Trophoblast cell (in vitro differentiated cells and primary cell): ENCODE measurements at regions not wholly inside any gene's neighbourhood (a gene's known extent, or its start where the extent isn't known, plus 50 kb on each side); places are given as distances from the start of the nearest gene placed in this dataset.
A peak's percentile ranks its signal among the peaks of the same experiment; 100 is the strongest.

Experiments
- DNase-seq, 2 donors: peaks; one replicate each; pipeline ENCODE4 v3.0.0-alpha.2; 2016
- H2AFZ ChIP-seq: 2 replicates; pipeline ENCODE4 v1.6.1; 2013; ENCODE audit warnings: low read length, moderate library complexity, mild to moderate bottlenecking; ENCODE audit not compliant: insufficient read depth, poor library complexity
- H2AK5ac ChIP-seq: 2 replicates; pipeline ENCODE4 v1.6.1; 2013; ENCODE audit warnings: mild to moderate bottlenecking, low read length
- H2BK120ac ChIP-seq: 2 replicates; pipeline ENCODE4 v1.6.1; 2013; ENCODE audit warnings: low read length, mild to moderate bottlenecking, moderate library complexity; ENCODE audit not compliant: insufficient read depth, poor library complexity
- H2BK12ac ChIP-seq: 2 replicates; pipeline ENCODE4 v1.6.1; 2013; ENCODE audit warnings: mild to moderate bottlenecking, low read length, moderate library complexity
- H2BK5ac ChIP-seq: 2 replicates; pipeline ENCODE4 v1.6.1; 2013; ENCODE audit warnings: low read length, low read depth, moderate library complexity, mild to moderate bottlenecking; ENCODE audit not compliant: poor library complexity
- H3K14ac ChIP-seq: 2 replicates; pipeline ENCODE4 v1.6.1; 2013; ENCODE audit warnings: mild to moderate bottlenecking, low read length
- H3K18ac ChIP-seq: 2 replicates; pipeline ENCODE4 v1.6.1; 2013; ENCODE audit warnings: mild to moderate bottlenecking, low read length
- H3K23ac ChIP-seq: 2 replicates; pipeline ENCODE4 v1.6.1; 2013; ENCODE audit warnings: low read length
- H3K27ac ChIP-seq: 2 replicates; pipeline ENCODE4 v1.5.1; 2013; ENCODE audit warnings: low read depth, mild to moderate bottlenecking, inconsistent platforms, low read length, moderate library complexity
- H3K27me3 ChIP-seq: 2 replicates; pipeline ENCODE4 v1.6.1; 2013; ENCODE audit warnings: inconsistent platforms, mild to moderate bottlenecking, low read length, moderate library complexity; ENCODE audit not compliant: insufficient read depth
- H3K36me3 ChIP-seq, 2 experiments: 1 replicate in 1 of 2; 2 replicates in 1 of 2; pipeline ENCODE4 v1.6.1; 2013; ENCODE audit warnings: low read length in 2 of 2, mild to moderate bottlenecking in 2 of 2, moderate library complexity in 1 of 2; ENCODE audit not compliant: insufficient read depth in 2 of 2, control insufficient read depth in 1 of 2
- H3K4ac ChIP-seq: 2 replicates; pipeline ENCODE4 v1.6.1; 2013; ENCODE audit warnings: low read depth, mild to moderate bottlenecking, low read length, moderate library complexity
- H3K4me1 ChIP-seq, 2 experiments: 1 replicate in 1 of 2; 2 replicates in 1 of 2; pipeline ENCODE4 v1.6.1; 2013; ENCODE audit warnings: low read length in 2 of 2, mild to moderate bottlenecking in 2 of 2, moderate library complexity in 1 of 2; ENCODE audit not compliant: insufficient read depth in 2 of 2, control insufficient read depth in 1 of 2
- H3K4me2 ChIP-seq: 2 replicates; pipeline ENCODE4 v1.6.1; 2013; ENCODE audit warnings: inconsistent platforms, mild to moderate bottlenecking, low read length, moderate library complexity
- H3K4me3 ChIP-seq: 2 replicates; pipeline ENCODE4 v1.5.1; 2013; ENCODE audit warnings: mild to moderate bottlenecking, low read depth, low read length, inconsistent platforms
- H3K79me1 ChIP-seq: one replicate; pipeline ENCODE4 v1.6.1; 2013; ENCODE audit warnings: low read length
- H3K79me2 ChIP-seq: 2 replicates; pipeline ENCODE4 v1.6.1; 2013; ENCODE audit warnings: low read length, mild to moderate bottlenecking; ENCODE audit not compliant: control insufficient read depth, insufficient read depth, poor library complexity
- H3K9ac ChIP-seq: 2 replicates; pipeline ENCODE4 v1.6.1; 2013; ENCODE audit warnings: mild to moderate bottlenecking, low read length
- H3K9me3 ChIP-seq: 2 replicates; pipeline ENCODE4 v1.6.1; 2013; ENCODE audit warnings: low read depth, mild to moderate bottlenecking, control low read depth, inconsistent platforms, low read length; ENCODE audit not compliant: insufficient read depth
- H4K12ac ChIP-seq: 2 replicates; pipeline ENCODE4 v1.6.1; 2013; ENCODE audit warnings: low read depth, mild to moderate bottlenecking, low read length, moderate library complexity
- H4K8ac ChIP-seq: 2 replicates; pipeline ENCODE4 v1.6.1; 2013; ENCODE audit warnings: low read depth, mild to moderate bottlenecking, low read length, moderate library complexity
- H4K91ac ChIP-seq: one replicate; pipeline ENCODE4 v1.6.1; 2013; ENCODE audit warnings: low read depth, mild to moderate bottlenecking, low read length, moderate library complexity
- WGBS: extraction: QIAGEN DNeasy Blood & Tissue Kit; methylation state at CpG from one replicate; pipeline ENCODE4 v1.1.7; 2013; ENCODE audit warnings: missing lambda C conversion rate; ENCODE audit not compliant: insufficient read length, insufficient coverage; ENCODE audit errors: extremely low coverage; 5-methylcytosine and 5-hydroxymethylcytosine counted together

- no peak for DNase-seq
- no peaks in the 10 kb centered on the region for H3K79me2 ChIP-seq
- H3K4ac ChIP-seq = no peak overlapping the region
- H3K4me1 ChIP-seq = no peaks in the 10 kb centered on the region
- no peak overlapping the region for H3K23ac ChIP-seq
- no peak overlapping the region for H2BK120ac ChIP-seq
- no peak overlapping the region for H2AK5ac ChIP-seq
- peaks cover 6% of the 10 kb centered on the region for H3K9me3 ChIP-seq
- no peak overlapping the region for H3K9ac ChIP-seq
- no peaks in the 10 kb centered on the region for H3K79me1 ChIP-seq
- no peak overlapping the region for H4K8ac ChIP-seq
- H2BK12ac ChIP-seq = no peak overlapping the region
- no peak overlapping the region for H3K4me2 ChIP-seq
- no peaks in the 10 kb centered on the region for H3K27me3 ChIP-seq
- H2BK5ac ChIP-seq = no peak overlapping the region
- H3K4me3 ChIP-seq = no peak overlapping the region
- H3K14ac ChIP-seq = no peak overlapping the region
- no peak overlapping the region for H4K91ac ChIP-seq
- WGBS = no CpG with 5 or more reads among the region's 3 CpGs
- H3K36me3 ChIP-seq = peaks cover 0 to 2% of the 10 kb centered on the region in 2 experiments
- H2AFZ ChIP-seq = no peak overlapping the region
- H3K27ac ChIP-seq = no peak overlapping the region
- no peak overlapping the region for H4K12ac ChIP-seq
- no peak overlapping the region for H3K18ac ChIP-seq
Measured at GRCh38 chr2:16060125-16060935, 120.0 kb downstream of the MYCN start.

DNA sequence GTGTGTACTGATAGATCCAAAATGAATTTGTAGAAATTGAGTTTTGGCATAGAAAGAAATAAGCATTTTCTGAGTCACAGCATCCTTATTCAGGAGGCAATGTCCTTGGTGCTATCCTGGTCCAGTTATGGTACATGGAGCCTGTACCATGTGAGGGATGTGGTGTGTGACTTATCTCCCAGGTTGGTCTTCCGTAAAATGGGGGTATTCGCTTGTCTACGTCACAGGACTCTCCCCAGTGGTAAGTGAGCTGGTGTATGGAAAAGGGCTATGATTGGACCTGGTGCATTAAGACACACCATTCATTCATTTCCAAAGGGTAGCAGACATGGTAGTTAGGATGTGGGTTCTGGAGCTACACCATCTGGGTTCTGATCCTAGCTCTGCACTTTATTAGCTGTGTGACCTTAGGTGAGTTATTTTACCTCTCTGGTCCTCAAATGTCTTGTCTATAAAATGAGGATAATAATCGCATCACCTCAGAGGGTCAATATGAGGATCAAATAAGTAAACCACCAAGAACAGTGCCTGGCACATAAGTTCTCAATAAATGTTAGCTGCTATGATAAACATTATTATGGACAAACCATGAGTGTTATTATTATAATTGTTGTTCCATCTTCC lies 119.2 kb downstream of the MYCN start:
- Histone ChIP-seq H3K4me3 (no peak overlapping the region), H2AK5ac (no peak overlapping the region), H3K4ac (no peak overlapping the region), H3K27ac (no peak overlapping the region), H2BK120ac (no peak overlapping the region), H3K36me3 (peaks cover 0 to 2% of the 10 kb centered on the region in 2 experiments), H2BK12ac (no peak overlapping the region), H4K8ac (no peak overlapping the region), H3K4me1 (no peaks in the 10 kb centered on the region), H3K27me3 (no peaks in the 10 kb centered on the region), H3K79me1 (no peaks in the 10 kb centered on the region), H4K91ac (no peak overlapping the region), H2AFZ (no peak overlapping the region), H3K4me2 (no peak overlapping the region), H3K9me3 (peaks cover 6% of the 10 kb centered on the region), H3K14ac (no peak overlapping the region), H3K23ac (peak overlapping the region; percentile 55), H2BK5ac (no peak overlapping the region), H3K18ac (no peak overlapping the region), H3K79me2 (no peaks in the 10 kb centered on the region), H4K12ac (no peak overlapping the region), H3K9ac (no peak overlapping the region)
- WGBS = no CpG with 5 or more reads among the region's 4 CpGs
- DNase-seq = no peak

DNA sequence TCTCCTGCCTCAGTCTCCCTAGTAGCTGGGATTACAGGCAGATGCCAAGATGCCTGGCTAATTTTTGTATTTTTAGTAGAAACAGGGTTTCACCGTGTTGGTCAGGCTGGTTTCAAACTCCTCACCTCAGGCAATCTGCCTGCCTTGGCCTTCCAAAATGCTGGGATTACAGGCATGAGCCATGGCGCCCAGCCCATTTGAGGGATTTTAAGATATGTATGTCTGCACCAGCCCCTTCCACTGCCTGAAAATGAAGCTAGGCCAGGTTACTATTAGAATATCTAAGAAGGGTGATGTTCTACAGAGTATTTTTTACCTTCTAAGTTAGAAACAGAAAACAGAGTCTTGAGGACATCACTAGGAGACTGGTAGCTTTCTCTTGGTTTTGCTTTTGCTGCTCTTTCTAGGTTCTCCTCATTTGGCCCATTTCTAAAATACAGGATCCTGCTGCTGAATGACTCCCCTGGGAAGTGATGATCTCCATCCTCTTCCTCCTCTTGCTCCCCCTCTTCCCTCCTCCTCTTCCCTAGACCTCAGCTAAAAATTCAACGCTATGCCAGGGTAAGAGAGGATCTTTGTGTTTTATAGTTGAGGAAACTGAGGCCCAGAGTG lies 118.5 kb downstream of the MYCN start:
- Histone ChIP-seq H3K18ac (no peak overlapping the region), H3K4me2 (no peak overlapping the region), H2BK5ac (no peak overlapping the region), H3K79me1 (no peaks in the 10 kb centered on the region), H3K4ac (no peak overlapping the region), H4K91ac (no peak overlapping the region), H3K79me2 (no peaks in the 10 kb centered on the region), H4K8ac (no peak overlapping the region), H3K9ac (no peak overlapping the region), H4K12ac (no peak overlapping the region), H3K36me3 (peaks cover 0 to 2% of the 10 kb centered on the region in 2 experiments), H2AFZ (no peak overlapping the region), H2BK12ac (no peak overlapping the region), H2BK120ac (no peak overlapping the region), H3K27me3 (no peaks in the 10 kb centered on the region), H3K4me1 (no peaks in the 10 kb centered on the region), H3K14ac (no peak overlapping the region), H2AK5ac (no peak overlapping the region), H3K4me3 (no peak overlapping the region), H3K27ac (no peak overlapping the region), H3K9me3 (peaks cover 6% of the 10 kb centered on the region), H3K23ac (no peak overlapping the region)
- no peak for DNase-seq
- no CpG with 5 or more reads among the region's 3 CpGs for WGBS

GRCh38 chr2:16058256-16058655 lies 117.9 kb downstream of the MYCN start:
- no peak overlapping the region for H2AK5ac ChIP-seq
- no peak overlapping the region for H4K91ac ChIP-seq
- H3K4me3 ChIP-seq = no peak overlapping the region
- no peak overlapping the region for H3K4ac ChIP-seq
- no peak overlapping the region for H2BK12ac ChIP-seq
- no peak overlapping the region for H3K27ac ChIP-seq
- H3K27me3 ChIP-seq = no peaks in the 10 kb centered on the region
- H3K36me3 ChIP-seq = no peaks in the 10 kb centered on the region
- no peak overlapping the region for H3K18ac ChIP-seq
- H3K79me1 ChIP-seq = no peaks in the 10 kb centered on the region
- no peak overlapping the region for H2AFZ ChIP-seq
- no peak overlapping the region for H3K9ac ChIP-seq
- H2BK120ac ChIP-seq = no peak overlapping the region
- peaks cover 4% of the 10 kb centered on the region for H3K9me3 ChIP-seq
- no peak overlapping the region for H4K12ac ChIP-seq
- H4K8ac ChIP-seq = no peak overlapping the region
- H3K4me1 ChIP-seq = no peaks in the 10 kb centered on the region
- H3K14ac ChIP-seq = no peak overlapping the region
- H3K79me2 ChIP-seq = no peaks in the 10 kb centered on the region
- no CpG with 5 or more reads among the region's 6 CpGs for WGBS
- H3K4me2 ChIP-seq = no peak overlapping the region
- no peak overlapping the region for H2BK5ac ChIP-seq
- DNase-seq = no peak
- H3K23ac ChIP-seq = no peak overlapping the region
